Left ventricle myocardium superior (tissue), 1 donor: ENCODE measurements at regions not wholly inside any gene's neighbourhood (a gene's known extent, or its start where the extent isn't known, plus 50 kb on each side); places are given as distances from the start of the nearest gene placed in this dataset.
"Not testable (repeated sequence)": the region's sequence is repeated elsewhere in the genome, so short reads cannot be mapped to it uniquely, and the experiment has no call there.

Experiments used
- ATAC-seq: fragments of 200-7000 bp; cut with Tn5 transposase; one replicate; pipeline ENCODE4 v1.9.1; 2020; ENCODE audit warnings: mild to moderate bottlenecking, moderate library complexity
- DNase-seq: peaks from one replicate; pipeline ENCODE4 v3.0.0-alpha.2; 2020
- intact Hi-C: fragments of 100-400 bp; cut with micrococcal nuclease; formaldehyde crosslinking; loops from one replicate; pipeline ENCODE4 v1.11.0; 2022
- donor health status: DM: no; HTN: yes; CAD: no; lungs with severe emphysema.

GRCh38 chr14:45756412-45756811 is 503.4 kb upstream of the MIS18BP1 start:
- intact Hi-C loops, ATAC-seq, DNase-seq: not testable (repeated sequence)

GRCh38 chr14:45743884-45744283 is 490.9 kb upstream of the MIS18BP1 start:
- intact Hi-C loops: no loop called here
- no peak for ATAC-seq
- no peak for DNase-seq

- DNase-seq (no peak), ATAC-seq (no peak)
- intact Hi-C loops: no loop called here
Measured at GRCh38 chr14:45742187-45742586, 489.2 kb upstream of the MIS18BP1 start.

GRCh38 chr14:45728434-45729225 is 475.6 kb upstream of the MIS18BP1 start:
- ATAC-seq (no peak), DNase-seq (no peak)
- intact Hi-C loops: no loop called here

GRCh38 chr14:45727133-45727532 is 474.1 kb upstream of the MIS18BP1 start:
- ATAC-seq (no peak), DNase-seq (no peak)
- intact Hi-C loops: no loop called here

GRCh38 chr14:45721472-45721871 is 468.5 kb upstream of the MIS18BP1 start:
- no peak for ATAC-seq
- intact Hi-C loops: no loop called here
- DNase-seq: no peak

- DNase-seq (no peak), ATAC-seq (no peak)
- intact Hi-C loops: no loop called here
Measured at GRCh38 chr14:45716572-45716971, 463.6 kb upstream of the MIS18BP1 start.

GRCh38 chr14:45715946-45716345 is 462.9 kb upstream of the MIS18BP1 start:
- intact Hi-C loops: no loop called here
- no peak for DNase-seq
- ATAC-seq: no peak

- ATAC-seq (no peak), DNase-seq (no peak)
- intact Hi-C loops: no loop called here
Measured at GRCh38 chr14:45709541-45709940, 456.5 kb upstream of the MIS18BP1 start.

GRCh38 chr14:45705940-45706534 is 453.0 kb upstream of the MIS18BP1 start:
- DNase-seq (no peak), ATAC-seq (no peak)
- intact Hi-C loops: no loop called here

- intact Hi-C loops: no loop called here
- no peak for DNase-seq
- no peak for ATAC-seq
Measured at GRCh38 chr14:45699471-45699870, 446.5 kb upstream of the MIS18BP1 start.

GRCh38 chr14:45698462-45699134 is 445.6 kb upstream of the MIS18BP1 start:
- ATAC-seq: peak; percentile 29
- no peak for DNase-seq
- intact Hi-C loops: no loop called here

- no peak for ATAC-seq
- no peak for DNase-seq
- intact Hi-C loops: no loop called here
Measured at GRCh38 chr14:45686771-45687170, 433.8 kb upstream of the MIS18BP1 start.

- ATAC-seq (no peak), DNase-seq (no peak)
- intact Hi-C loops: no loop called here
Measured at GRCh38 chr14:45680531-45680930, 427.5 kb upstream of the MIS18BP1 start.

GRCh38 chr14:45679853-45680252 is 426.9 kb upstream of the MIS18BP1 start:
- ATAC-seq (no peak), DNase-seq (no peak)
- intact Hi-C loops: no loop called here

GRCh38 chr14:45678163-45678562 is 425.2 kb upstream of the MIS18BP1 start:
- intact Hi-C loops: no loop called here
- DNase-seq (no peak), ATAC-seq (no peak)

- intact Hi-C loops: no loop called here
- DNase-seq (no peak), ATAC-seq (no peak)
Measured at GRCh38 chr14:45673420-45673819, 420.4 kb upstream of the MIS18BP1 start.

GRCh38 chr14:45664668-45665356 is 411.8 kb upstream of the MIS18BP1 start:
- ATAC-seq (no peak), DNase-seq (no peak)
- intact Hi-C loops: no loop called here

GRCh38 chr14:45658917-45659299 is 405.9 kb upstream of the MIS18BP1 start:
- no peak for DNase-seq
- intact Hi-C loops: no loop called here
- no peak for ATAC-seq
